T-helper 2 cell treated with Interferon-gamma antibody and Interleukin-4, amounts not matched to agents 100 ng/mL and 5 ng/mL, for 36 hours (primary cell): ENCODE measurements at regions not wholly inside any gene's neighbourhood (a gene's known extent, or its start where the extent isn't known, plus 50 kb on each side); places are given as distances from the start of the nearest gene placed in this dataset.
"Not testable (repeated sequence)": the region's sequence is repeated elsewhere in the genome, so short reads cannot be mapped to it uniquely, and the experiment has no call there.

Experiments
- intact Hi-C: fragments of 100-400 bp; cut with micrococcal nuclease; formaldehyde crosslinking; loops from one replicate; pipeline ENCODE4 v1.15.1; 2023

GRCh38 chr10:90233805-90234204, 532.4 kb downstream of the KIF20B start:
- intact Hi-C loops: not testable (repeated sequence)

GRCh38 chr10:90245623-90246022, 544.2 kb downstream of the KIF20B start:
- intact Hi-C loops: no loop called here

GRCh38 chr10:90250784-90251183, 549.4 kb downstream of the KIF20B start:
- intact Hi-C loops: not testable (repeated sequence)

GRCh38 chr10:90269699-90270098, 568.3 kb downstream of the KIF20B start:
- intact Hi-C loops: no loop called here

- intact Hi-C loops: no loop called here
These were observed 573.5 kb downstream of the KIF20B start for GRCh38 chr10:90274721-90275468.

- intact Hi-C loops: no loop called here
These were observed 575.6 kb downstream of the KIF20B start for GRCh38 chr10:90276894-90277475.

- intact Hi-C loops: no loop called here
These were observed 571.4 kb downstream of the HTR7 start for GRCh38 chr10:90286406-90286805.

- intact Hi-C loops: no loop called here
These were observed 570.9 kb downstream of the HTR7 start for GRCh38 chr10:90286941-90287340.

GRCh38 chr10:90288391-90288933, 569.4 kb downstream of the HTR7 start:
- intact Hi-C loops: no loop called here

GRCh38 chr10:90289037-90289436, 568.8 kb downstream of the HTR7 start:
- intact Hi-C loops: no loop called here

- intact Hi-C loops: no loop called here
These were observed 564.2 kb downstream of the HTR7 start for GRCh38 chr10:90293616-90294015.

- intact Hi-C loops: not testable (repeated sequence)
These were observed 562.9 kb downstream of the HTR7 start for GRCh38 chr10:90294821-90295540.

- intact Hi-C loops: not testable (repeated sequence)
These were observed 555.8 kb downstream of the HTR7 start for GRCh38 chr10:90302031-90302430.

- intact Hi-C loops: no loop called here
These were observed 554.9 kb downstream of the HTR7 start for GRCh38 chr10:90302758-90303481.

GRCh38 chr10:90304533-90304932, 553.3 kb downstream of the HTR7 start:
- intact Hi-C loops: no loop called here

- intact Hi-C loops: no loop called here
These were observed 551.7 kb downstream of the HTR7 start for GRCh38 chr10:90306187-90306586.

GRCh38 chr10:90308223-90308622, 549.6 kb downstream of the HTR7 start:
- intact Hi-C loops: no loop called here

GRCh38 chr10:90313576-90314325, 544.1 kb downstream of the HTR7 start:
- intact Hi-C loops: no loop called here

GRCh38 chr10:90314718-90315117, 543.1 kb downstream of the HTR7 start:
- intact Hi-C loops: no loop called here

- intact Hi-C loops: no loop called here
These were observed 540.7 kb downstream of the HTR7 start for GRCh38 chr10:90317172-90317571.

- intact Hi-C loops: no loop called here
These were observed 539.2 kb downstream of the HTR7 start for GRCh38 chr10:90318659-90319058.
